ENCODE measurements at regions not wholly inside any gene's neighbourhood (a gene's known extent, or its start where the extent isn't known, plus 50 kb on each side); places are given as distances from the start of the nearest gene placed in this dataset.

GRCh38 chr22:22037740-22038139 lies 55.2 kb upstream of the TOP3B start:
- DNase-seq (ENCODE audit: low spot score): no peak

- no peak for DNase-seq (ENCODE audit: low spot score)
These were observed 54.6 kb upstream of the TOP3B start for GRCh38 chr22:22037229-22037628.

GRCh38 chr22:22036588-22036987 lies 54.0 kb upstream of the TOP3B start:
- DNase-seq (ENCODE audit: low spot score): no peak

- DNase-seq (ENCODE audit: low spot score): no peak
These were observed 53.3 kb upstream of the TOP3B start for GRCh38 chr22:22035771-22036314.

GRCh38 chr22:22035203-22035602 lies 52.6 kb upstream of the TOP3B start:
- no peak for DNase-seq (ENCODE audit: low spot score)

GRCh38 chr22:22034469-22035132 lies 52.0 kb upstream of the TOP3B start:
- DNase-seq (ENCODE audit: low spot score): no peak

GRCh38 chr22:22033803-22034468 lies 51.3 kb upstream of the TOP3B start:
- DNase-seq (ENCODE audit: low spot score): no peak

GRCh38 chr22:22032906-22033802 lies 50.6 kb upstream of the TOP3B start:
- DNase-seq (ENCODE audit: low spot score): no peak

GRCh38 chr22:22032099-22032905 lies 49.7 kb upstream of the TOP3B start:
- no peak for DNase-seq (ENCODE audit: low spot score)
